Kidney epithelial cell (primary cell): ENCODE measurements at regions not wholly inside any gene's neighbourhood (a gene's known extent, or its start where the extent isn't known, plus 50 kb on each side); places are given as distances from the start of the nearest gene placed in this dataset.

Experiments used
- DNase-seq: peaks from one replicate; pipeline ENCODE4 v3.0.0-alpha.2; 2010; ENCODE audit warnings: low read depth
- H3K27me3 ChIP-seq: 2 replicates; pipeline ENCODE4 v1.6.0; 2011; ENCODE audit warnings: low read length; ENCODE audit not compliant: control insufficient read depth, insufficient read depth
- H3K36me3 ChIP-seq: 2 replicates; pipeline ENCODE4 v1.5.1; 2011; ENCODE audit warnings: low read length; ENCODE audit not compliant: control insufficient read depth, insufficient read depth
- H3K4me3 ChIP-seq: 2 replicates; pipeline ENCODE4 v1.5.1; 2011; ENCODE audit warnings: low read depth, mild to moderate bottlenecking, control low read depth, low read length
- TF ChIP-seq, protein P1 (sequence below): IDR thresholded peaks from 2 replicates; pipeline ENCODE4 v1.5.1; 2011; ENCODE audit warnings: mild to moderate bottlenecking, moderate library complexity, low read length, control low read depth, inconsistent platforms; ENCODE audit not compliant: insufficient read depth, poor library complexity, severe bottlenecking

DNA sequence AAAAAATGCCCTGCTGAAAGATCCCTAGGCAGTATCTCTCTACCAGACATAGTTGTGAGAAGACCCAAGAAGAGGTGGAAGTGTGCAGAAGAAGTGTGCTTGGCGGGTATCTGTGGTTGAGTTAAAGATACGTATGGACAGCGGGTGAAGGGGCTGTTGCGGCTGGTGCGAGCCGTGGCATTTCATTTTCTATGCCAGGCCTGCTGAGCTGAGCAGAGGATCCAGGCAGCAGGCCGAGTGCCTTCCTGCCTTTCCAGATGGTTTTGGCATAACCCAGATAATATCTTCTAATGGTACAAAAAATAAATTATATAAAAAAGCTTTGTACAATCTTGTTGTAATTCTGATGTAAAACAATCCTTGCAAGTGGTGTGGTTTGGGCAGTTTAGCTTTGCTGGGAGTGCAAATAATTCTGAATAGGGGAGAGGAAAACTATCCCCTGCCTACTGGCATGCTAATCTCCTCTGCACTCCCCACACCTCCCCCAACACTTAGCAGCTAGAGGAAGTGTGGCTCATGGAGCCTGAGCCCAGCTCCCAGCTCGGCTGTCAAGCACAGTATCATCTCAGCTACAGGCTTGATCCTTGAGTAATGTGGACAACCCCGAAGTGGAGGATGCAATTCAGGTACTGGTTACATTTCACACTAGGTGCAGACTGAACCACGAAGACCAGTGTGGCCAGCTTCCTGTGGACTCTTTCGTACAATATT, 168.9 kb downstream of the VRK1 start:
- Histone ChIP-seq H3K36me3 (no peaks in the 10 kb centered on the region), H3K4me3 (no peak overlapping the region), H3K27me3 (no peaks in the 10 kb centered on the region)
- TF ChIP-seq, protein P1, sequence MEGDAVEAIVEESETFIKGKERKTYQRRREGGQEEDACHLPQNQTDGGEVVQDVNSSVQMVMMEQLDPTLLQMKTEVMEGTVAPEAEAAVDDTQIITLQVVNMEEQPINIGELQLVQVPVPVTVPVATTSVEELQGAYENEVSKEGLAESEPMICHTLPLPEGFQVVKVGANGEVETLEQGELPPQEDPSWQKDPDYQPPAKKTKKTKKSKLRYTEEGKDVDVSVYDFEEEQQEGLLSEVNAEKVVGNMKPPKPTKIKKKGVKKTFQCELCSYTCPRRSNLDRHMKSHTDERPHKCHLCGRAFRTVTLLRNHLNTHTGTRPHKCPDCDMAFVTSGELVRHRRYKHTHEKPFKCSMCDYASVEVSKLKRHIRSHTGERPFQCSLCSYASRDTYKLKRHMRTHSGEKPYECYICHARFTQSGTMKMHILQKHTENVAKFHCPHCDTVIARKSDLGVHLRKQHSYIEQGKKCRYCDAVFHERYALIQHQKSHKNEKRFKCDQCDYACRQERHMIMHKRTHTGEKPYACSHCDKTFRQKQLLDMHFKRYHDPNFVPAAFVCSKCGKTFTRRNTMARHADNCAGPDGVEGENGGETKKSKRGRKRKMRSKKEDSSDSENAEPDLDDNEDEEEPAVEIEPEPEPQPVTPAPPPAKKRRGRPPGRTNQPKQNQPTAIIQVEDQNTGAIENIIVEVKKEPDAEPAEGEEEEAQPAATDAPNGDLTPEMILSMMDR: no peak
- DNase-seq: no peak

DNA sequence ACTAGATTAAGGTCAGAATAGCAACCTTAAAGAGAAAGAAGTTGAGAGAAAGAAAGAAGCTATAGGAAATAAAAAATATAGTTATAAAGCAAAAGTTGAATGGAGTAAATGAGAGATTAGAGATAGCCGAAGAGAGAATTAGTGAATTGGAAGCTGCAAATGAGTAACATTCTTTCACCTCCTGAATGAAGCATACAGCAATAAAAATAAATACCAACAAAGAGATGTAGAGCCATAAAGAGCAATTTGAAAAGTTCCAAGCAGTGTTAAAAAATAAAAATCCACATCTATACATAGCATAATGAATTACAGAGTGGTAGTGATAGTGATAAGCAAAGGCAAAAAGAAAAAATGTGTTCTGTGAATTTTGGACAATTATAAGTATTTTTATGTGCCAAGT, 177.9 kb downstream of the VRK1 start:
- Histone ChIP-seq H3K27me3 (peaks cover 4% of the 10 kb centered on the region), H3K36me3 (no peaks in the 10 kb centered on the region), H3K4me3 (no peak overlapping the region)
- TF ChIP-seq, protein P1: no peak
- DNase-seq: no peak

DNA sequence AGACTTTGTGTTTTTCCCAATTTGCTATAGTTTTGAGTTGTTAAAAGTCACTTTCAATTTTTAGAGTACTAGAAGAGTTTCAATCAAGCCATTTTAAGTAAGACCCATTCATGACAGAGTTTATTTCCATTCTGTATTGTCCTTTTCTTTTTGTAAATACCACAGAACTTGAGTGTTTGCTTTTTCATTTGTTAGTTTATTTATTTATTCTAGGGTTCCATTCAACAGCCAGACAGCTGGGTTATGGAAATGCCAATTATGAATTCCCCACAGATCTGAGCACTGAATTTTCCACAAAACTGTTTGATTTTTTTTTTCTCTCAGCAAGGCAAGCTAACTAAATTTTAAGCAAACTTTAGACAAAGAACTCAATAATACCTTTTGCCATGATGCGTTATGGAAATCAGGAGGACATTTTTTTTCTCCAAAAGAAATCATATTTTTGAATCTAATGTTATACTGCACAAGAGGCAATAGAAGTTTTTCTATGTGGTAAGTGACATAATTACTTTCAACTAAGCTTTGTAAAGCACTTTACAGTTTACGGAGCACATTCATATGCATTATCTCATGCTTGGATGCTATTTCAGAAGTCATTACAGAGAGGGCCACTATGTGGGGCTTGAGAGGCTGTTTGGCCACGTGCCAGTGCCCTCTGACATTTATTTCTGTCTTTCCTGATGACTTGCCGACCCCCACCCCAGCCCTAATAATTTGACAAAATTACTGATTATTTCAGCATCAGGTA, 181.5 kb downstream of the VRK1 start:
- peaks cover 4% of the 10 kb centered on the region for H3K27me3 ChIP-seq
- TF ChIP-seq, protein P1: no peak
- DNase-seq: no peak
- no peak overlapping the region for H3K4me3 ChIP-seq
- H3K36me3 ChIP-seq: no peaks in the 10 kb centered on the region

DNA sequence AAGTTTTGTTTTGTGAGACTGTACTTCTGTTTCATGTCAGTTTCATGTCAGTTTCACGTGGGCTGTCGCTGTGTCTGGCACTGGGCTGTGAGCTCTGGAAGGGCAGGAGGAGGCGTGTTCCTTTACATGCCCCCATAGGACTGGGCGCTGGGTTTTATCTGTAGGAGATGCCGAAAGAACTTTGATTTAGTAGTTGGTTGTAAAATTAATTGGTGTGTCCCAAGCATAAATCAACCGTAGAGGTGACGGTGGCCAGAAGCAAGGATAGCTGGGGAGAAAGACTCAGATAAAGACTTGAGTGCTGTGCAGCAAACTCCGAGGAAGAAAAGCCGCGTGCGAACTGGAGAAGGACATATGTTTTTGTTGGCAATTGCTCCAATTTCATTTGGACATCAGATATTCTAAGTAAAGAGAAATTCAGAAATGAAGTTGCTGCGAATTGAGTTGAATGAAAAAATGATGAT, 182.5 kb downstream of the VRK1 start:
- no peak for DNase-seq
- Histone ChIP-seq H3K27me3 (peaks cover 4% of the 10 kb centered on the region), H3K4me3 (no peak overlapping the region), H3K36me3 (no peaks in the 10 kb centered on the region)
- TF ChIP-seq, protein P1: no peak

DNA sequence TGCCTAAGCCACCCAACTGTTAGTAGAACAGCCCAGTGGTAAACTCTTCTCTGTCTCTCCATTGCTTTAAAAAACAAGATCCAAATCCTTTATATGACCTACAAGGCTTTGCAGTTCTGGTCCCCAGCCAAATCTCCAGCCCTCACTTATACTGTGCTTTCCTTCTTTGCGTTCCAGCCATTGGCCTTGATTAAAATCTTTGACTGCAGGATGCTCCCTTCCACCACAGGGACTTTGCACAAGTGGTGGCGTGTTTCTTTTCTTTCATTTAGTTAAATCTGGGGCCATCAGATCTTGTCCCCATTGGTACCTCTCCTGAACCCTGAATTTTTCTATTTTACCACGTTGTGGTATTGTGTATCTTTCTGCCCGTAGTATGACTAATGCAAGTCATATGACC, 183.7 kb downstream of the VRK1 start:
- H3K27me3 ChIP-seq: peaks cover 4% of the 10 kb centered on the region
- TF ChIP-seq, protein P1: no peak
- no peaks in the 10 kb centered on the region for H3K36me3 ChIP-seq
- DNase-seq: no peak
- H3K4me3 ChIP-seq: no peak overlapping the region
